Astrocyte (in vitro differentiated cells and primary cell): ENCODE measurements at regions not wholly inside any gene's neighbourhood (a gene's known extent, or its start where the extent isn't known, plus 50 kb on each side); places are given as distances from the start of the nearest gene placed in this dataset.

Experiments
- CTCF ChIP-seq: IDR thresholded peaks from 2 replicates; pipeline ENCODE4 v1.5.1; 2011; ENCODE audit warnings: low read depth, mild to moderate bottlenecking, inconsistent platforms, low read length, moderate library complexity; ENCODE audit not compliant: insufficient read depth
- EZH2 ChIP-seq: IDR thresholded peaks from 2 replicates; pipeline ENCODE4 v1.6.1; 2012; ENCODE audit warnings: mild to moderate bottlenecking, low read length, inconsistent platforms; ENCODE audit not compliant: insufficient read depth

GRCh38 chr7:1331561-1332467 lies 99.1 kb downstream of the UNCX start:
- TF ChIP-seq CTCF, result no peak
- TF ChIP-seq EZH2, result no peak
